ENCODE measurements at regions not wholly inside any gene's neighbourhood (a gene's known extent, or its start where the extent isn't known, plus 50 kb on each side); places are given as distances from the start of the nearest gene placed in this dataset.

GRCh38 chr9:121577166-121577565 is 74.3 kb upstream of the DAB2IP start:
- H3K27ac ChIP-seq: no peak overlapping the region

GRCh38 chr9:121577572-121577971 is 73.9 kb upstream of the DAB2IP start:
- Histone ChIP-seq H3K36me3 (no peaks in the 10 kb centered on the region), H3K4me3 (no peak overlapping the region), H3K27ac (no peak overlapping the region), H3K27me3 (no peaks in the 10 kb centered on the region), H3K4me1 (no peaks in the 10 kb centered on the region), H3K9me3 (no peaks in the 10 kb centered on the region)
- no peak for DNase-seq (ENCODE audit: low spot score in 2 of 2)
- intact Hi-C loops (cut with DNase I; ENCODE audit: low total_unique reads): no loop called here
- TF ChIP-seq, protein P1, sequence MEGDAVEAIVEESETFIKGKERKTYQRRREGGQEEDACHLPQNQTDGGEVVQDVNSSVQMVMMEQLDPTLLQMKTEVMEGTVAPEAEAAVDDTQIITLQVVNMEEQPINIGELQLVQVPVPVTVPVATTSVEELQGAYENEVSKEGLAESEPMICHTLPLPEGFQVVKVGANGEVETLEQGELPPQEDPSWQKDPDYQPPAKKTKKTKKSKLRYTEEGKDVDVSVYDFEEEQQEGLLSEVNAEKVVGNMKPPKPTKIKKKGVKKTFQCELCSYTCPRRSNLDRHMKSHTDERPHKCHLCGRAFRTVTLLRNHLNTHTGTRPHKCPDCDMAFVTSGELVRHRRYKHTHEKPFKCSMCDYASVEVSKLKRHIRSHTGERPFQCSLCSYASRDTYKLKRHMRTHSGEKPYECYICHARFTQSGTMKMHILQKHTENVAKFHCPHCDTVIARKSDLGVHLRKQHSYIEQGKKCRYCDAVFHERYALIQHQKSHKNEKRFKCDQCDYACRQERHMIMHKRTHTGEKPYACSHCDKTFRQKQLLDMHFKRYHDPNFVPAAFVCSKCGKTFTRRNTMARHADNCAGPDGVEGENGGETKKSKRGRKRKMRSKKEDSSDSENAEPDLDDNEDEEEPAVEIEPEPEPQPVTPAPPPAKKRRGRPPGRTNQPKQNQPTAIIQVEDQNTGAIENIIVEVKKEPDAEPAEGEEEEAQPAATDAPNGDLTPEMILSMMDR (IDR thresholded peaks at IDR 0.05): no peak
- no peak for TF ChIP-seq POLR2AphosphoS5 (IDR thresholded peaks at IDR 0.05)
- TF ChIP-seq POLR2A (IDR thresholded peaks at IDR 0.05): no peak

More at GRCh38 chr9:121577166-121577565, 74.3 kb upstream of the DAB2IP start:
- Histone ChIP-seq H3K4me3 (no peak overlapping the region), H3K27me3 (no peaks in the 10 kb centered on the region), H3K36me3 (no peaks in the 10 kb centered on the region), H3K9me3 (no peaks in the 10 kb centered on the region), H3K4me1 (no peaks in the 10 kb centered on the region)
- TF ChIP-seq POLR2A (IDR thresholded peaks at IDR 0.05) (no peak), POLR2AphosphoS5 (IDR thresholded peaks at IDR 0.05) (no peak)
- TF ChIP-seq, protein P1 (IDR thresholded peaks at IDR 0.05): no peak
- intact Hi-C loops (cut with DNase I; ENCODE audit: low total_unique reads): no loop called here
- no peak for DNase-seq (ENCODE audit: low spot score in 2 of 2)

- Histone ChIP-seq H3K27ac (no peak overlapping the region), H3K27me3 (no peaks in the 10 kb centered on the region), H3K4me3 (no peak overlapping the region), H3K9me3 (no peaks in the 10 kb centered on the region), H3K36me3 (no peaks in the 10 kb centered on the region), H3K4me1 (no peaks in the 10 kb centered on the region)
- peak in 1 of 2 donors; percentile 26 for DNase-seq (ENCODE audit: low spot score in 2 of 2)
- intact Hi-C loops (cut with DNase I; ENCODE audit: low total_unique reads): no loop called here
- TF ChIP-seq POLR2A (IDR thresholded peaks at IDR 0.05): no peak
- no peak for TF ChIP-seq POLR2AphosphoS5 (IDR thresholded peaks at IDR 0.05)
These were observed 69.4 kb upstream of the DAB2IP start for GRCh38 chr9:121581786-121582600.

- Histone ChIP-seq H3K27me3 (no peaks in the 10 kb centered on the region), H3K4me1 (no peaks in the 10 kb centered on the region), H3K36me3 (no peaks in the 10 kb centered on the region), H3K27ac (no peak overlapping the region), H3K9me3 (no peaks in the 10 kb centered on the region), H3K4me3 (no peak overlapping the region)
- intact Hi-C loops (cut with DNase I; ENCODE audit: low total_unique reads): no loop called here
- no peak for DNase-seq (ENCODE audit: low spot score in 2 of 2)
- TF ChIP-seq POLR2AphosphoS5 (IDR thresholded peaks at IDR 0.05): no peak
- no peak for TF ChIP-seq POLR2A (IDR thresholded peaks at IDR 0.05)
- TF ChIP-seq, protein P1 (IDR thresholded peaks at IDR 0.05): no peak
These were observed 68.8 kb upstream of the DAB2IP start for GRCh38 chr9:121582641-121583040.

- H3K4me1 ChIP-seq: no peaks in the 10 kb centered on the region
- peak in 1 of 2 donors; percentile 40 for DNase-seq (ENCODE audit: low spot score in 2 of 2)
- no peaks in the 10 kb centered on the region for H3K27me3 ChIP-seq
- TF ChIP-seq POLR2A (IDR thresholded peaks at IDR 0.05) (no peak), POLR2AphosphoS5 (IDR thresholded peaks at IDR 0.05) (no peak)
- TF ChIP-seq, protein P1 (IDR thresholded peaks at IDR 0.05): no peak
- no peaks in the 10 kb centered on the region for H3K9me3 ChIP-seq
- no peak overlapping the region for H3K4me3 ChIP-seq
- H3K36me3 ChIP-seq: no peaks in the 10 kb centered on the region
- intact Hi-C loops (cut with DNase I; ENCODE audit: low total_unique reads): no loop called here
- peak overlapping the region in 1 of 2 donors; percentile 37 for H3K27ac ChIP-seq
These were observed 67.0 kb upstream of the DAB2IP start for GRCh38 chr9:121584421-121584820.
